ENCODE measurements at regions not wholly inside any gene's neighbourhood (a gene's known extent, or its start where the extent isn't known, plus 50 kb on each side); places are given as distances from the start of the nearest gene placed in this dataset.

- no peak for DNase-seq
- no peaks in the 10 kb centered on the region for H3K36me3 Mint-ChIP-seq
- no peak overlapping the region for H3K4me3 Mint-ChIP-seq
- H3K27ac Mint-ChIP-seq = no peak overlapping the region
- CTCF ChIA-PET = no interaction called here
- no peaks in the 10 kb centered on the region for H3K9me3 Mint-ChIP-seq
- H3K4me1 Mint-ChIP-seq = no peaks in the 10 kb centered on the region
- H3K27me3 Mint-ChIP-seq = no peaks in the 10 kb centered on the region
Measured at GRCh38 chr13:34064456-34065205, 246.7 kb downstream of the RFC3 start.

- Mint-ChIP-seq H3K27ac (no peak overlapping the region), H3K27me3 (no peaks in the 10 kb centered on the region), H3K4me3 (no peak overlapping the region), H3K9me3 (no peaks in the 10 kb centered on the region), H3K4me1 (no peaks in the 10 kb centered on the region), H3K36me3 (no peaks in the 10 kb centered on the region)
- DNase-seq = no peak
- CTCF ChIA-PET = no interaction called here
Measured at GRCh38 chr13:34065928-34066327, 248.0 kb downstream of the RFC3 start.

GRCh38 chr13:34066344-34066743 lies 248.4 kb downstream of the RFC3 start:
- H3K4me3 Mint-ChIP-seq = no peak overlapping the region
- H3K4me1 Mint-ChIP-seq = no peaks in the 10 kb centered on the region
- H3K36me3 Mint-ChIP-seq = no peaks in the 10 kb centered on the region
- no peak for DNase-seq
- no peaks in the 10 kb centered on the region for H3K27me3 Mint-ChIP-seq
- H3K9me3 Mint-ChIP-seq = no peaks in the 10 kb centered on the region
- no peak overlapping the region for H3K27ac Mint-ChIP-seq
- CTCF ChIA-PET = no interaction called here

- no peak for DNase-seq
- no peaks in the 10 kb centered on the region for H3K9me3 Mint-ChIP-seq
- H3K27ac Mint-ChIP-seq = no peak overlapping the region
- H3K4me1 Mint-ChIP-seq = no peaks in the 10 kb centered on the region
- H3K27me3 Mint-ChIP-seq = no peaks in the 10 kb centered on the region
- no peaks in the 10 kb centered on the region for H3K36me3 Mint-ChIP-seq
- no peak overlapping the region for H3K4me3 Mint-ChIP-seq
- CTCF ChIA-PET = no interaction called here
Measured at GRCh38 chr13:34070006-34070405, 252.1 kb downstream of the RFC3 start.

- no peaks in the 10 kb centered on the region for H3K27me3 Mint-ChIP-seq
- CTCF ChIA-PET = no interaction called here
- no peak overlapping the region for H3K4me3 Mint-ChIP-seq
- no peaks in the 10 kb centered on the region for H3K9me3 Mint-ChIP-seq
- no peak for DNase-seq
- H3K4me1 Mint-ChIP-seq = no peaks in the 10 kb centered on the region
- H3K36me3 Mint-ChIP-seq = no peaks in the 10 kb centered on the region
- H3K27ac Mint-ChIP-seq = no peak overlapping the region
Measured at GRCh38 chr13:34070544-34071303, 252.8 kb downstream of the RFC3 start.

GRCh38 chr13:34076319-34076718 lies 258.4 kb downstream of the RFC3 start:
- Mint-ChIP-seq H3K9me3 (no peaks in the 10 kb centered on the region), H3K27me3 (no peaks in the 10 kb centered on the region), H3K4me1 (no peaks in the 10 kb centered on the region), H3K4me3 (no peak overlapping the region), H3K36me3 (no peaks in the 10 kb centered on the region), H3K27ac (no peak overlapping the region)
- DNase-seq = no peak
- CTCF ChIA-PET = interaction anchor here (0.6 to 1.3 kb wide), 2 partner anchors 276 to 711 kb away, joined by 3 to 4 read pairs; no protein-coding TSS in a partner anchor

- no peaks in the 10 kb centered on the region for H3K4me1 Mint-ChIP-seq
- DNase-seq = no peak
- H3K27me3 Mint-ChIP-seq = no peaks in the 10 kb centered on the region
- CTCF ChIA-PET = interaction anchor here (0.6 to 1.3 kb wide), 3 partner anchors 277 to 991 kb away, joined by 3 to 4 read pairs (median 3); no protein-coding TSS in a partner anchor
- no peaks in the 10 kb centered on the region for H3K9me3 Mint-ChIP-seq
- H3K27ac Mint-ChIP-seq = no peak overlapping the region
- H3K36me3 Mint-ChIP-seq = no peaks in the 10 kb centered on the region
- H3K4me3 Mint-ChIP-seq = no peak overlapping the region
Measured at GRCh38 chr13:34076943-34077703, 259.2 kb downstream of the RFC3 start.

- Mint-ChIP-seq H3K4me3 (no peak overlapping the region), H3K9me3 (no peaks in the 10 kb centered on the region), H3K36me3 (no peaks in the 10 kb centered on the region), H3K27ac (no peak overlapping the region), H3K4me1 (no peaks in the 10 kb centered on the region), H3K27me3 (no peaks in the 10 kb centered on the region)
- DNase-seq = no peak
- CTCF ChIA-PET = no interaction called here
Measured at GRCh38 chr13:34078334-34078999, 260.5 kb downstream of the RFC3 start.

- peaks cover 12% of the 10 kb centered on the region for H3K9me3 Mint-ChIP-seq
- H3K27ac Mint-ChIP-seq = no peak overlapping the region
- CTCF ChIA-PET = no interaction called here
- no peaks in the 10 kb centered on the region for H3K27me3 Mint-ChIP-seq
- no peak overlapping the region for H3K4me3 Mint-ChIP-seq
- no peak for DNase-seq
- no peaks in the 10 kb centered on the region for H3K4me1 Mint-ChIP-seq
- H3K36me3 Mint-ChIP-seq = no peaks in the 10 kb centered on the region
Measured at GRCh38 chr13:34085204-34085603, 267.3 kb downstream of the RFC3 start.

GRCh38 chr13:34086281-34086680 lies 268.3 kb downstream of the RFC3 start:
- no peak overlapping the region for H3K4me3 Mint-ChIP-seq
- no peaks in the 10 kb centered on the region for H3K4me1 Mint-ChIP-seq
- H3K9me3 Mint-ChIP-seq = peaks cover 12% of the 10 kb centered on the region
- CTCF ChIA-PET = no interaction called here
- H3K36me3 Mint-ChIP-seq = no peaks in the 10 kb centered on the region
- no peaks in the 10 kb centered on the region for H3K27me3 Mint-ChIP-seq
- no peak for DNase-seq
- H3K27ac Mint-ChIP-seq = no peak overlapping the region

- Mint-ChIP-seq H3K4me1 (no peaks in the 10 kb centered on the region), H3K27me3 (no peaks in the 10 kb centered on the region), H3K36me3 (no peaks in the 10 kb centered on the region), H3K4me3 (no peak overlapping the region), H3K9me3 (peaks cover 12% of the 10 kb centered on the region), H3K27ac (no peak overlapping the region)
- CTCF ChIA-PET = no interaction called here
- no peak for DNase-seq
Measured at GRCh38 chr13:34087791-34088190, 269.8 kb downstream of the RFC3 start.

GRCh38 chr13:34103854-34104253 lies 285.9 kb downstream of the RFC3 start:
- peaks cover 2% of the 10 kb centered on the region for H3K9me3 Mint-ChIP-seq
- no peaks in the 10 kb centered on the region for H3K27me3 Mint-ChIP-seq
- H3K27ac Mint-ChIP-seq = no peak overlapping the region
- CTCF ChIA-PET = no interaction called here
- H3K4me3 Mint-ChIP-seq = no peak overlapping the region
- no peaks in the 10 kb centered on the region for H3K4me1 Mint-ChIP-seq
- no peak for DNase-seq
- no peaks in the 10 kb centered on the region for H3K36me3 Mint-ChIP-seq

GRCh38 chr13:34104853-34105252 lies 286.9 kb downstream of the RFC3 start:
- CTCF ChIA-PET = no interaction called here
- no peak for DNase-seq
- no peaks in the 10 kb centered on the region for H3K27me3 Mint-ChIP-seq
- H3K4me3 Mint-ChIP-seq = no peak overlapping the region
- no peaks in the 10 kb centered on the region for H3K36me3 Mint-ChIP-seq
- peaks cover 2% of the 10 kb centered on the region for H3K9me3 Mint-ChIP-seq
- no peaks in the 10 kb centered on the region for H3K4me1 Mint-ChIP-seq
- H3K27ac Mint-ChIP-seq = no peak overlapping the region

GRCh38 chr13:34107806-34108205 lies 289.9 kb downstream of the RFC3 start:
- H3K27me3 Mint-ChIP-seq = no peaks in the 10 kb centered on the region
- CTCF ChIA-PET = no interaction called here
- H3K27ac Mint-ChIP-seq = no peak overlapping the region
- no peaks in the 10 kb centered on the region for H3K4me1 Mint-ChIP-seq
- H3K36me3 Mint-ChIP-seq = no peaks in the 10 kb centered on the region
- peaks cover 2% of the 10 kb centered on the region for H3K9me3 Mint-ChIP-seq
- H3K4me3 Mint-ChIP-seq = no peak overlapping the region
- no peak for DNase-seq
